H1 (cell line): ENCODE measurements at regions not wholly inside any gene's neighbourhood (a gene's known extent, or its start where the extent isn't known, plus 50 kb on each side); places are given as distances from the start of the nearest gene placed in this dataset.

ENCODE experiments used
- HDAC2 ChIP-seq, 2 experiments: fragments of 300-600 bp in 1 of 2; sonication (generic) in 1 of 2; IDR thresholded peaks; 2 replicates each; pipeline ENCODE4 v1.6.1; 2011 to 2012; ENCODE audit warnings: low read depth in 2 of 2, low read length in 2 of 2, mild to moderate bottlenecking in 2 of 2, moderate library complexity in 2 of 2, borderline replicate concordance in 1 of 2, inconsistent platforms in 1 of 2
- JUND ChIP-seq: IDR thresholded peaks from 2 replicates; pipeline ENCODE4 v1.6.1; 2011; ENCODE audit warnings: mild to moderate bottlenecking, improper control_type of control experiment, low read length
- USF2 ChIP-seq: IDR thresholded peaks from 2 replicates; pipeline ENCODE4 v1.6.1; 2011; ENCODE audit warnings: low read length, improper control_type of control experiment

- no peak for TF ChIP-seq USF2
- no peak for TF ChIP-seq JUND
- TF ChIP-seq HDAC2 (IDR thresholded peaks at IDR 0.05; ENCODE audit: borderline replicate concordance in 1 of 2, low read depth in 2 of 2, low read length in 2 of 2): no peak
Measured at GRCh38 chr12:42902001-42902400, 312.5 kb upstream of the PRICKLE1 start (continued).
